ENCODE measurements at regions not wholly inside any gene's neighbourhood (a gene's known extent, or its start where the extent isn't known, plus 50 kb on each side); places are given as distances from the start of the nearest gene placed in this dataset.
"Not testable (repeated sequence)": the region's sequence is repeated elsewhere in the genome, so short reads cannot be mapped to it uniquely, and the experiment has no call there.

- no peak for DNase-seq (ENCODE audit: low read depth)
Observed at GRCh38 chr3:20250314-20250713, 64.3 kb upstream of the SGO1 start.

- no peak for DNase-seq (ENCODE audit: low read depth)
Observed at GRCh38 chr3:20246662-20247061, 60.7 kb upstream of the SGO1 start.

GRCh38 chr3:20245781-20246180 lies 59.8 kb upstream of the SGO1 start:
- DNase-seq (ENCODE audit: low read depth) = no peak

DNA sequence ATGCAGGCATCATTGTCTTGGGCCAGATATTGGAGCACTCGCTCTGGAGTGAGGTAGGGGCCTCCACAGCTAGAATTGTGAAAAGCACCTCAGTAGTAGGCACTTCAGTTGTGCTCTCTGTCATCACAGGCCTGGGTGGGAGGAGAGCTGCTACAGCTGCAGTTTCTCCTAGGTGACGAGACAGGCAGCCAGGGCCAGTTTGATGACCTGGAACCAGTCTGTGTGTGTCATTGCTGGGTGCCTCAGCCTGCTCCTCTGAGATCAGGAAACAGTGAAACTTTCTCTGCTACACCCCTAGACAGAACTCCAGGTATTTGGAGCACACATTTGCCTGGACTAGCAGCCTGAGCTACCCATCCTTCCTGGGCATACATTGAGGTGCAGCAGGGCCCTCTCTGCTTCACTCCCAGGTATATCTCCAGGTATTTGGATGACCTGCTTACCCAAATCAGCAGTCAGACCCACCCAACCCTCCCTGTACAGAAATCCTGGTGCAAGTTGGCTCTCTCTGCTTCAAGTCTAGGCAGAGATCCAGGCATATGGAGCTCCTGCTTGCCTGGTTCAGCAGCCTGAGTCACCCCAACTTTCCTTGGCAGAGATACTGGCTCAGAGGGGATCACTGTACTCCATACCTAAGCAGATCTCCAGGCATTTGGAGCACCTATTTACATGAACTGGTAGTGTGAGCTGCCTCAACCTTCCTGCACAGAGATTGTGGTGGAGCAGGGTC lies 54.3 kb upstream of the SGO1 start:
- DNase-seq (ENCODE audit: low read depth) = no peak

- DNase-seq (ENCODE audit: low read depth) = not testable (repeated sequence)
Observed at GRCh38 chr3:20238199-20238598, 52.2 kb upstream of the SGO1 start.

- DNase-seq (ENCODE audit: low read depth) = no peak
Observed at GRCh38 chr3:20236603-20237002, 50.6 kb upstream of the SGO1 start.
